ENCODE measurements at regions not wholly inside any gene's neighbourhood (a gene's known extent, or its start where the extent isn't known, plus 50 kb on each side); places are given as distances from the start of the nearest gene placed in this dataset.

- no peaks in the 10 kb centered on the region for H3K9me2 ChIP-seq (replicated peaks; ENCODE audit: insufficient read depth)
Observed at GRCh38 chr13:103246581-103247200, 180.5 kb upstream of the SLC10A2 start.

GRCh38 chr13:103243495-103243894 lies 177.3 kb upstream of the SLC10A2 start:
- Histone ChIP-seq H3K4me2 (no peak overlapping the region), H3K4me3 (no peak overlapping the region), H3K9me3 (ENCODE audit: low read depth) (no peaks in the 10 kb centered on the region), H3K27me3 (no peaks in the 10 kb centered on the region), H3K4me1 (ENCODE audit: insufficient read depth) (no peaks in the 10 kb centered on the region), H3K9me2 (replicated peaks; ENCODE audit: insufficient read depth) (no peaks in the 10 kb centered on the region), H3K27ac (no peak overlapping the region), H3K79me2 (no peaks in the 10 kb centered on the region), H2AFZ (no peak overlapping the region), H4K20me1 (ENCODE audit: insufficient read depth, poor library complexity, severe bottlenecking) (no peaks in the 10 kb centered on the region), H3K36me3 (replicated peaks; ENCODE audit: insufficient read depth, low read depth) (no peaks in the 10 kb centered on the region)
- no peak for TF ChIP-seq CTCF (IDR thresholded peaks at IDR 0.05; ENCODE audit: poor library complexity)
- no peak for TF ChIP-seq EZH2phosphoT487 (IDR thresholded peaks at IDR 0.05; ENCODE audit: low read depth, severe bottlenecking, unreplicated experiment)
- no peak for TF ChIP-seq EZH2 (IDR thresholded peaks at IDR 0.05; ENCODE audit: borderline replicate concordance)
- 84% methylated on average over 3 of the region's 3 CpGs for WGBS (ENCODE audit: low lambda C conversion rate, missing lambda C conversion rate)
- DNase-seq (ENCODE audit: low spot score), result no peak

More at GRCh38 chr13:103246581-103247200, 180.5 kb upstream of the SLC10A2 start:
- H3K4me1 ChIP-seq (ENCODE audit: insufficient read depth), result no peaks in the 10 kb centered on the region
- WGBS (ENCODE audit: low lambda C conversion rate, missing lambda C conversion rate), result 86% methylated on average over 8 of the region's 8 CpGs
- no peak overlapping the region for H3K4me2 ChIP-seq
- H4K20me1 ChIP-seq (ENCODE audit: insufficient read depth, poor library complexity, severe bottlenecking), result no peaks in the 10 kb centered on the region
- no peaks in the 10 kb centered on the region for H3K36me3 ChIP-seq (replicated peaks; ENCODE audit: insufficient read depth, low read depth)
- H3K4me3 ChIP-seq, result no peak overlapping the region
- H2AFZ ChIP-seq, result no peak overlapping the region
- no peaks in the 10 kb centered on the region for H3K9me3 ChIP-seq (ENCODE audit: low read depth)
- no peak for DNase-seq (ENCODE audit: low spot score)
- H3K27me3 ChIP-seq, result no peaks in the 10 kb centered on the region
- H3K79me2 ChIP-seq, result no peaks in the 10 kb centered on the region
- TF ChIP-seq CTCF (IDR thresholded peaks at IDR 0.05; ENCODE audit: poor library complexity), result no peak
- TF ChIP-seq EZH2 (IDR thresholded peaks at IDR 0.05; ENCODE audit: borderline replicate concordance), result no peak
- no peak for TF ChIP-seq EZH2phosphoT487 (IDR thresholded peaks at IDR 0.05; ENCODE audit: low read depth, severe bottlenecking, unreplicated experiment)
- H3K27ac ChIP-seq, result no peak overlapping the region

GRCh38 chr13:103238441-103238840 lies 172.2 kb upstream of the SLC10A2 start:
- Histone ChIP-seq H2AFZ (no peak overlapping the region), H3K9me3 (ENCODE audit: low read depth) (no peaks in the 10 kb centered on the region), H3K36me3 (replicated peaks; ENCODE audit: insufficient read depth, low read depth) (no peaks in the 10 kb centered on the region), H3K9me2 (replicated peaks; ENCODE audit: insufficient read depth) (no peaks in the 10 kb centered on the region), H3K4me2 (no peak overlapping the region), H3K4me1 (ENCODE audit: insufficient read depth) (no peaks in the 10 kb centered on the region), H3K4me3 (no peak overlapping the region), H3K27me3 (no peaks in the 10 kb centered on the region), H3K79me2 (no peaks in the 10 kb centered on the region), H4K20me1 (ENCODE audit: insufficient read depth, poor library complexity, severe bottlenecking) (no peaks in the 10 kb centered on the region), H3K27ac (no peak overlapping the region)
- no peak for TF ChIP-seq EZH2phosphoT487 (IDR thresholded peaks at IDR 0.05; ENCODE audit: low read depth, severe bottlenecking, unreplicated experiment)
- TF ChIP-seq CTCF (IDR thresholded peaks at IDR 0.05; ENCODE audit: poor library complexity), result no peak
- TF ChIP-seq EZH2 (IDR thresholded peaks at IDR 0.05; ENCODE audit: borderline replicate concordance), result no peak
- DNase-seq (ENCODE audit: low spot score), result no peak
- 77% methylated on average over 2 of the region's 2 CpGs for WGBS (ENCODE audit: low lambda C conversion rate, missing lambda C conversion rate)

Measured in hepatocyte (in vitro differentiated cells).